ENCODE measurements at regions not wholly inside any gene's neighbourhood (a gene's known extent, or its start where the extent isn't known, plus 50 kb on each side); places are given as distances from the start of the nearest gene placed in this dataset.

DNA sequence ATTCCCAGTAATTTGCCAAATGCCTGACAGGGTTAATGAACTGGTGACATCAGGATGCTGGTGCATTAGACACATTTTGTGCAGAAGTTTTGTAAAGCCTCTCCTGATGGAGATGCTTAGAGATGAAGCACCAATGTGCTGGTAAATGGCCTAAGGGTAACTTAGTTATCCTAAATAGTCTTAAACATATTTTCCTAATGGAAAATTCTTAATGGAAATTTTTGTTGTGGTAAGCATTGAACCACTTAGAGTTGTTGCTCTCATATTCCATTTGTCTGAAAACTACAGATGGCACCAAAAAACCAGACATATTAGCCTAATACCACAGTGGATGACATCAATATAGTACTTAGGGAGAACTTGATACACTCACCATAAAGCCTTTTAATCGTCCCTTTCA lies 154.5 kb upstream of the ANK2 start:
- DNase-seq (ENCODE audit: low spot score): no peak

DNA sequence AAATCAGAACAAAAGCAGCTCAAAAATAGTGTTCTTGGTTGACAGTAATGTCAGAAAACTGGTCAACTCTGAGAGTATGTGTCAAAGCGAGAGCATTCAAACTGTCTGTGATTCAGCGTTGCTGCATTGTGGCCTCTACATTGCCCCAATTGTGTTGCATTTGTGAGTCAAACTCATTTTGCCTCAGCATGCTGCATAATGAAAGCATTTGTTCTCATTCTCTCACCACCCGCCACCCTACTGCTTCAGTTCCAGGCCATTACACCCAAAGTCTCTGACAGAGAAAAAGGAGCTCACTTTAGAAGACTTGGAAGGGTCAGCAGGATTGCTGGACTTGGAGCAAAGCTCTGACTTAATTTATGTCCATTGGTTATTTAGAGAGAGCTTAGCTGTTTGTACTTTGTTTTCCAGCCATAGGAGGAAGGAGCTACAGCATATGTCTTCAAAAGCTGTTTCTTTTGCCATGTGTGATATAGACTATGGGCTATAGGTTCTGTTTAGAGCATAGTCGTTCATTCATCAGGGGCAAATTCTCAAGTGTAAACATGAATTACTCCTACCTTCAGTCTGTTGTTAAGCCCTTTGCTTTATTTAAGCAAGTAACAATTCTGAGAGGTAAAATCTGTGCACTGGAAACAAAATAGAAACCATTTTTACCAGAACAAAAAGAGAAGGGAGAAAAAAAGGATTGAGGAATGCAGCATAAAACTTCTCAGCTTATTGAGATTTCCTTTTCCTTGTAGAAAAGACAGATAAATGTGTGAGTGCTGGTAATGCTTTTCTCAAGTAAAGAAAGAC lies 153.4 kb upstream of the ANK2 start:
- DNase-seq (ENCODE audit: low spot score): peak; percentile 91

GRCh38 chr4:112896609-112897190 lies 152.8 kb upstream of the ANK2 start:
- no peak for DNase-seq (ENCODE audit: low spot score)

GRCh38 chr4:112897543-112897942 lies 151.9 kb upstream of the ANK2 start:
- DNase-seq (ENCODE audit: low spot score): no peak

DNA sequence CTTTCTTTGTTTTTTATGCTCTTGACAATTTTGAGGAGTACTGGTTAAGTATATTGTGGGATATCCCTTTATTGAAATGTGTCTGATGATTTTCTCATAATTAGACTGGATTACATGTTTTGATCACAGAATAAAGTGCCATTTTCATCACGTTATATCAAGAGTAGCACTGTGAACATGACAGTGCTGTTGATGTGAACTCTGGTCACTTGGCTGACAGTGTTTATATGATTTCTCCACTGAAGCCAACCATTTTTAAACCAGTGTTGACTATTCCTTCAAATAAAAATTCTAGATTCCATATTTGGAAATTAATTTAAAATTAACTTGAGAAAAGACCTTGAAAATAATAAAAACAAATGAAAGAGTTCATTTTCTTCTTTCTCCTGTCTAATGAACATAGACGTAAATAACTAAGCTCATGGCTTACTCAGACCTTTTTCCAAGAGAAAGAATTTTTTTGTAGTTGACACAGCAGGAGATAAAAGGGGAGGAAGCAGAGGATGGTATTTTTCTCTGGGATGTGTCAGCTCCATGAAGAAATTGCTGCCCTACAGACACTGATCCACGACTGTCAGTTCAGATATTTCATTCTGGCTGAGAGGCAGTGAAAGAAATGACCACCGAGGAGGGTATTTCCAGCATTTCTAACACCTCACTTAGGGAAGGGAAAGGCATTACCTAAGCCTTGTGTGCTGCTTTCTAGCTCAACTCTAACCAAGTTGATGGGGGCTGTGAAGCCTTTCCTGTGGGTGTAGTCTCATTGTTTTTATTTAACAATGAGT lies 150.9 kb upstream of the ANK2 start:
- DNase-seq (ENCODE audit: low spot score): no peak

GRCh38 chr4:112900416-112900815 lies 149.0 kb upstream of the ANK2 start:
- no peak for DNase-seq (ENCODE audit: low spot score)

DNA sequence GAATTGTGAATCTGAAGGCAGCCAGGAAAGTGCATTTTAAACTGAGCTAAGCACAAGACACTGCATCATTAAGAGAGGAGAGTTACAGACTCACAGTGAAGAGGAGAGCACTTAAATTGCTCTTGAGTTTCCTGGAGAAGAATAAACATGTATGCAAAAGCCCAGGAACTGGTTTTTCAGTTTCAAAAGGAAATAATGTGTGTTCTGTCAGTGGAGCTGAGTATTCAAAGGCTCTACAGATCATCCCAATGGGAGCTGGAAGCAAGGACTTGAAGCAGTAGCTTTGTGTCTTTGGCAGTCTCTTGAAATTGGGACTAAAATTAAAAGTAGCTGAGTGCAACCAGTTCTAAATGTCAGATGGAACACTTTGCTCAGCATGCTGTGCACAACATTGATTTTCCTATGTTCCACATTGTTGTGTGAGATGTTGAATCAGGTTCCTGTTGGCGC lies 147.5 kb upstream of the ANK2 start:
- DNase-seq (ENCODE audit: low spot score): peak; percentile 52

DNA sequence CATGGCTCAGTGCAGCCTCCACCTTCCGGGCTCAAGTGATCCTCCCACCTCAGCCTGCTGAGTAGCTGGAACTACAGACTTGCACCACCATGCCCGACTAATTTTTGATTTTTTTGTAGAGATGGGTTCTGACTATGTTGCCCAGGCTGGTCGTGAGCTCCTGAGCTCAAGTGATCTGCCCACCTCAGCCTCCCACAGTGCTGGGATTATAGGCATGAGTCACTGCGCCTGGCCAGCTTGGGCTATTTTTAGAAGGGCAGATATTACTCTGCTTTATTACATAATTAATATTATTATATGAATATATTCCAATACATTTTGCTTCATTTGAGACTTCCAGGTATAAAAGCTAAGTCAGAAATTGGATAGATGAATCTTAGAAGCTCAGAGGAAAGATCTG lies 143.7 kb upstream of the ANK2 start:
- DNase-seq (ENCODE audit: low spot score): no peak

GRCh38 chr4:112908511-112908910 lies 140.9 kb upstream of the ANK2 start:
- DNase-seq (ENCODE audit: low spot score): no peak

DNA sequence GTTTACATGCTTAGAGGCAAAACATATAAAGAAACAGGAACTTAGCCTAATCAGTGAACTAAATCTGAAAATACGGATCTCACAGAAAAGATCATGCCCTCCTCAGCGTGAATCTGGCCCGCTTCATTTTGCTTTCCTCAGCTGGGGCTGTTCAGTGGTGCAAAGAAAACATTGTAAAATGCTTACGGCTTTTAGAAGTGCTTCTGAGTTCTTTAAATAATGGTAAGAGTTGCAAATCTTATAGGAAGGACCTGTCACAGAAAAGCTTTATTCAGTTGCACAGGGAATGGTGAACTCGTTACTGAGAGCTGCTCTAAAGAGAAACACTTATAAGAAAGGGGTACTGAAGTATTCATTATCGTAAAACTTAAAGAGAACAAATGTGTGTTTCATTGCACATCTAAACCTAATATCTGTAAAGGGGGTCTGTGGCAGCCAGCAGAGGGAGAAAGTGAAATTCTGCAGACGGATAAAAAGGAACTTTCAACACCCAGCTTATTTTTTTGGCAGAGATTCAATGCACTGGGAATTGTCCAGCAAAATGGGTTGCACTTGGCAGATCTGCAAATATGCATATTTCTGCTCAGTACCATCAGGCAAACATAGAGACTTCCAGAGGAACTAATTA lies 139.2 kb upstream of the ANK2 start:
- DNase-seq (ENCODE audit: low spot score): peak; percentile 74

DNA sequence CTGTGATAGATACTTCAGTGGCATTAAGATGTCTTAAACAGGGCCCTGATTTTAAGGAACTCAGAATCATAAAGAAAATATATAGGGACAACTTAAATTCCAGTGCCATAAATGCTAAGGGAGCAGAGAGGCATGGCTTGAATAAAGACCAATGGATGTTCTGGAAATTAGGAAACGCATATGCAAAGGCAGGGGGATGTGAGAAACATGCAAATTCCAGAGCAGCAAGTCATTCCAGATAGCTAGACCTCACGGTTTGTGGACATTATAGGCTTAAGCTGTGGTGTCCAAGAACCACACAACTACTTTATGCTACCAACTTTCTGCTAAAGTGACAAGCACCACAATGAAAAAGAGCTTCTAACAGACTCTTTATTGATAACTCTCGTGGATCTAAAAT lies 132.6 kb upstream of the ANK2 start:
- no peak for DNase-seq (ENCODE audit: low spot score)

GRCh38 chr4:112923516-112923915 lies 125.9 kb upstream of the ANK2 start:
- no peak for DNase-seq (ENCODE audit: low spot score)

DNA sequence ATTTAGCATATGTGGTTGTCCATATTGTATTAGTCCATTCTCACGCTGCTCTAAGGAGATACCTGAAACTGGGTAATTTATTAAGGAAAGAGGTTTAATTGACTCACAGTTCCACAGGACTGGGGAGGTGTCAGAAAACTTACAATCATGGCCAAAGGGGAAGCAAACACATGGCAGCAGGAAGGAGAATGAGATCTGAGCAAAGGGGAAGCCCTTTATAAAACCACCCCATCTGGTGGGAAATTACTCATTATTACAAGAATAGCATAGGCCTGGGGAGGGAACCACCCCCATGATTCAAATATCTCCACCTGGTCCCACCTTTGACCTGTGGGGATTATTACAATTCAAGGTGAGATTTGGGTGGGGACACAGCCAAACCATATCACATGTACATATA lies 122.6 kb upstream of the ANK2 start:
- DNase-seq (ENCODE audit: low spot score): no peak

DNA sequence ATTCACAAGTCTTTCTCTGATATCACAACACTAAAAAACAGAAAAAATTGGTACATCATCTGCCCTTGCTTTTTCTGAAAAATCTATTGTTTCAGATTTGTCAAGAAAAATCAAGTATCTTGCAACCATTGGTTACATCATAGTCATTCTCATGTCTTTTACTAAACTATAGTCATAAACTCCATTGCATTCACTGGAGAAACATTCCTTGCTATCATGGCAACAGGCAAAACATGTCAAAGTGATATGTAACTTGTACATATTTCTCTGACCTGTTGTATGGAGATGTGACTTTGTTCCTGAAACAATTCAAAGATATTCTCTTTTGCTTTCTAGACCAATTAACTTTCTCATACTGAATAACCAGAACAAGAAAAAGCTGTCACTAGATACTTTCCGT lies 121.9 kb upstream of the ANK2 start:
- no peak for DNase-seq (ENCODE audit: low spot score)

DNA sequence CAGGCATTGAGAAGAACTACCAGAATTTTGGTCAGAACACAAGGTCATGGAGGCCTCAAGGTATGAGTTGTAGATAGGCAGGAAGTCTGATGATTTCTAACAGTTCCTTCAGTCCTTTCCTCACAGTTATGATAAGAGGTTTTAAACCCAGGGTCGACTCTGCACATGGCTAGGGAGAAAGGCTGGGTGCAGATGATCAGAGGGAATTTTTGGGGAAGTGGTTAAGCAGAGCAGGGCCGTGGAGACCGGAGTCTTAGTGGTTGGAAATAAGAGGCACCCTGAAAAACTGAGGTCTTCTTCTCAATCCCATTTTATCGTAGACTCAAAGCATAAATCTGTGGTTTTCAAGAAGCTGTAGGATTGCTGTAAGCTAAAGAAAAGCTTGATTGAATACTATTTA lies 118.5 kb upstream of the ANK2 start:
- DNase-seq (ENCODE audit: low spot score): no peak

DNA sequence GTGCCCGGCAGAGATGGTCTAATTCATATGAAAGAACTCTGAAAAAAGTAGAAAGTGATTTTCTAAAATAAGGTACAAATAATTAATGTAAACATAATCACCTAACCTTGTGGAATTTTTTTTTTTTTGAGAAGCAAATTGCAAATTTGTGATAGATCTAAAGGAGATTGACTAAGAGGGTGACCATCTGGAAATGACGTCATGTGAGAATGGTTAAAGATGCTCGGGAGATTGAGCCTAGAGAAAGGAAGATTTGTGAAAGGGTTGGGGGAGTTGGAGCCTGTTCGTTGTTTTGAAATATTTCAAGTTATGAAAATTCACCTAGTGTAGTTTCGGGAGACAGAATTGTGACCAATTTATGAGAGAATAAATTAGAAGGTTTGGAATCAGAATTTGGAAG lies 115.7 kb upstream of the ANK2 start:
- DNase-seq (ENCODE audit: low spot score): no peak

DNA sequence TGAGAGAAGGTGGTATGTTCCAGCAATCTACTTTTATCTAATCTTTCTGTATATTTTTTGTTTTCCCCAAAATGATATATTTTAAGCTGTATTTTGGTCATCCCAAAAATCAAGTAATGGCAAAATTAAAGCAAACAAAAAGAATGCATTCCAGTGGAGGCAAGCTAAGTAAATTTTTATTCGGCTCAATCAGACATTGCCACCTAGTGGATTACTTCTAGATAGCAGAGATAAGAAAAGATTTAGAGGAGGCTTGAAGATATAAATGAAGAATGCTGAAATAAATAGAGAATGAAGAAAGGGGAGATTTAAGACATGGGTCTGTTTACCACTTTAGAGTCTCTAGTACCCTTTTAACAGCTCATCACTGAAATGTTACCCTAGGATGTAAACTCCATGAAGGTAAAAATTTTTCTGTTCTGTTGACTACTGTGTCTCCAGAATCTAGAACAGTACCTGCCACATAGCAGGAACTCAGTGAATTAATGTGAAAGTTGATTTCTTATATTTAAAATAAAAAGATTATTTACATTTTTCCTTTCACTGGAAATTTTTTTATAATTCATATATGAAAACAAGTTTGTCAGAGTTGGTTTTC lies 110.9 kb upstream of the ANK2 start:
- DNase-seq (ENCODE audit: low spot score): peak; percentile 58

DNA sequence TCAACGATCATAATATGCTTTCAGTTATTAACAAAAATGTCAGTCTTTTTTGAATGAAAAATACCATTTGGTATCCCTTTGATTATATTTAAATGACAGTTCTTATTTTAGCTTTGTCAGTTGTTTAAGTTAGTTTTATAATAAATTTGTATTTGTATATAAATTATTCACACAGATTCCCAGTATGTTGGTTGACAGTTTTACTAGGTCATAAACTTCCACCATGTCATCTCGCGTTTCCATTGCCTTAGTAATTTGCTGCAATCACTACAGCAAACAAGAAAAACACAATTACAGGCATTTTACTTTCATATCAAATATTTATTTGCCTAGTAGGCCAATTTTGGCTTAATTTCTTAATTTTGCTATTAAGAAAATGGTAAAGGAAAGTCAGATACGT lies 109.6 kb upstream of the ANK2 start:
- no peak for DNase-seq (ENCODE audit: low spot score)

DNA sequence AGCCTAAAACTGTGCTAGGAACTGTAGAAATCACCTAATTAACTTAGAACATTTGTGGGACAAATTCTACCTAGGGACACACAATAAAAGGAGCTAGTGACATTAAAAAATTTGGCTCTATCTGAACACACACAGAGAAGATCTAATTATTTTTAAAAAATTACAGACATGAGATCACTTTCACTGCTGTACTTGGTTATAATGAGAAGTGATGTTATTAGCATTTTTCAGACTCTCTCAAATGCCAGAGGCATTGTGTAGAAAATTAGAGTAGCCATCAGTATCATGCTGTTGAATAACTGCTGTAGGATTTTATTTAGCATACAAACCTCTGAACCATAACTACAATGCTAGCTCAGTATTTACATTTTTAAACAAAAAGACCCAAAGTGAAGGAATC lies 109.1 kb upstream of the ANK2 start:
- DNase-seq (ENCODE audit: low spot score): no peak

DNA sequence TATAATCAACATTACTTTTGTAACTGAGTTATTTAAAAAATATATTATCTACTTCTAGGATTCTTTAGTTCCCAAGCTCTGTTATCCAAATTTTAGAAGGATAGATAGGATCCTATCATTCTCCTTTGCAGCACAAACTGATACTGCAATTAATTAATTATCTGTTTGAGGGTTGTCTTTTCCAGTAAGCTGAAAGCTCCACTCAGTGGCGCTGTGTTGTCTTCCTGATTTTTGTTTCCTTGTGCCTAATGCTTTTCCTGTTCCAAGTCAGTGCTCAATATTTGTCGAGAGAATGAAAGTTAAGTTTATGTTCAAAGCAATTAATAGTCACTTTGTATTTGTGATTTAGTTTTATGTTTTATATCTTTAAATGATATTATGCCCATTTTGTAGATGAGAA lies 107.4 kb upstream of the ANK2 start:
- no peak for DNase-seq (ENCODE audit: low spot score)

GRCh38 chr4:112942997-112943396 lies 106.5 kb upstream of the ANK2 start:
- no peak for DNase-seq (ENCODE audit: low spot score)

DNA sequence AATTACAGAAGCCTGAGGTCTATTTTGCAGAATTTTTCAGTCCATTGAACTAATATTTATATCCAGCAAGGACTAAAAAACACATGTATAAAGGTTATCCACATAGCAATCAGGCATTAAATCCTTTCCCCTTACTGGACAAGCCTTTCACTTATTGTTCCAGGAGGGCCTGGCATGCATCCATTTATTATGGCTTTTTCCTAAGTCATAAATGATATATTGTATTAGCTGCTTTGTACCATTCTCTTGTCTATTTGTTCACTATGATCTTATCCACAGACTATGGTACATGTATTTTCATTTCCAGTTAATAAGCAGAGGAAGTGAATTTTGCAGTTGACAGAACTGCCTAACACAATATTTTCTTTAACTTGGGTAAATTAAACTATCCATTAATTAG lies 105.4 kb upstream of the ANK2 start:
- DNase-seq (ENCODE audit: low spot score): no peak

Measured in Ammon's horn (tissue), 1 donor.